H1 (cell line): ENCODE measurements at regions not wholly inside any gene's neighbourhood (a gene's known extent, or its start where the extent isn't known, plus 50 kb on each side); places are given as distances from the start of the nearest gene placed in this dataset.

ENCODE experiments used
- CTBP2 ChIP-seq: IDR thresholded peaks from 2 replicates; pipeline ENCODE4 v1.7.0; 2011; ENCODE audit warnings: borderline replicate concordance, mild to moderate bottlenecking, moderate library complexity, mixed read lengths, low read length; ENCODE audit not compliant: insufficient read depth, insufficient read length
- EP300 ChIP-seq, 2 experiments: IDR thresholded peaks; 1 replicate in 1 of 2; 2 replicates in 1 of 2; pipeline ENCODE4 v1.6.1; 2011 to 2012; ENCODE audit warnings: low read depth in 2 of 2, low read length in 2 of 2, mild to moderate bottlenecking in 2 of 2, borderline replicate concordance in 1 of 2, inconsistent platforms in 1 of 2, moderate library complexity in 1 of 2
- HDAC6 ChIP-seq: IDR thresholded peaks from one replicate; pipeline ENCODE4 v1.7.1; 2012; ENCODE audit warnings: low read depth, mild to moderate bottlenecking, inconsistent platforms, low read length, moderate library complexity
- MAX ChIP-seq: IDR thresholded peaks from 2 replicates; pipeline ENCODE4 v1.6.1; 2012; ENCODE audit warnings: inconsistent platforms
- RXRA ChIP-seq: IDR thresholded peaks from 2 replicates; pipeline ENCODE4 v1.6.1; 2011; ENCODE audit warnings: low read depth, mild to moderate bottlenecking, low read length, moderate library complexity; ENCODE audit not compliant: insufficient read depth
- SIRT6 ChIP-seq: IDR thresholded peaks from one replicate; pipeline ENCODE4 v1.7.1; 2012; ENCODE audit warnings: low read length, inconsistent platforms
- USF2 ChIP-seq: IDR thresholded peaks from 2 replicates; pipeline ENCODE4 v1.6.1; 2011; ENCODE audit warnings: low read length, improper control_type of control experiment

- TF ChIP-seq RXRA: no peak
- TF ChIP-seq CTBP2: no peak
- no peak for TF ChIP-seq USF2
- TF ChIP-seq HDAC6: no peak
- no peak for TF ChIP-seq SIRT6
- TF ChIP-seq MAX: no peak
- no peak for TF ChIP-seq EP300 (IDR thresholded peaks at IDR 0.05; ENCODE audit: borderline replicate concordance in 1 of 2, low read depth in 2 of 2, low read length in 2 of 2)
Measured at GRCh38 chr2:237229905-237230304, 144.2 kb downstream of the COPS8 start (continued).
